ENCODE measurements at regions not wholly inside any gene's neighbourhood (a gene's known extent, or its start where the extent isn't known, plus 50 kb on each side); places are given as distances from the start of the nearest gene placed in this dataset.

DNA sequence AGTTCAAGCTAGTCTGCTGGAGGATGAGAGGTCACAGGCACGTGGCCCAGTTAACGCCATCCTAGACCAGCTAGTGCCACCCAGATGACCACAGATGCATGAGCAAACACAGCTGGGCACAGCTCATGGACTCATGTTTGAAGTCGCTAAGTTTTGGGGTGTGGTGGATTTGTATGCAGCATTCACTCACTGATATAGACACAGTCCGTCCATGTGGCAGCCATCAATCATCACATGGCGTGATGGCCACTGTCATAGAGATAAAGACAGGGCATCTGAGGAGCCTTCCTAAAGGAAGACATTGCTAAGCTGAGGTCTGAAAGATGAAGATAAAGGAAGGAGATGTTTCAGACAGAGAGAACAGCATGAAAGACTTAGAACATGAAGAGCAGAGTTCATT is 154.4 kb upstream of the JAG1 start:
- no peak overlapping the region for H3K4me3 ChIP-seq (ENCODE audit: control insufficient read depth, low read depth, low read length)
- no peak for TF ChIP-seq CTCF (IDR thresholded peaks at IDR 0.05; ENCODE audit: control insufficient read depth, insufficient read depth, low read depth, low read length, missing control alignments)
- DNase-seq (ENCODE audit: low read depth), result no peak

DNA sequence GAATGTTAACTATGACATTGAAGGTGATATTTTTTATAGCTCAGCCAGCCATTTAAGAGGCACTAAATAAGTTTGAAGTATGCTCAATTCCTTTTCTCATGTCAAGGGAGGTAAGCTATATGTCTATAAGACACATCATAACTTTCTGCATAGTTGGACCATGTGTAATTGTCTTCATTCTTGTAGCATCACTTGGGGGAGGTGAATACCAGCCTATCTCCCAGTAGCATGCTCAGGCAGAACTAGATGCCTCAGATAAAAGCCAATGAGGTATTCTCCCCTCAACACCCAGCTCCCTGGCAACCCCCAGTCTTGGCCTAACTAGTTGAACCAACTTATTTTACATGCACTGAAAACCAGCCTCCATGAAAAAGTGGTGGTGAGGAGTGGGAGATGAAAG is 158.3 kb upstream of the JAG1 start:
- no peak for DNase-seq (ENCODE audit: low read depth)
- no peak overlapping the region for H3K4me3 ChIP-seq (ENCODE audit: control insufficient read depth, low read depth, low read length)
- no peak for TF ChIP-seq CTCF (IDR thresholded peaks at IDR 0.05; ENCODE audit: control insufficient read depth, insufficient read depth, low read depth, low read length, missing control alignments)

DNA sequence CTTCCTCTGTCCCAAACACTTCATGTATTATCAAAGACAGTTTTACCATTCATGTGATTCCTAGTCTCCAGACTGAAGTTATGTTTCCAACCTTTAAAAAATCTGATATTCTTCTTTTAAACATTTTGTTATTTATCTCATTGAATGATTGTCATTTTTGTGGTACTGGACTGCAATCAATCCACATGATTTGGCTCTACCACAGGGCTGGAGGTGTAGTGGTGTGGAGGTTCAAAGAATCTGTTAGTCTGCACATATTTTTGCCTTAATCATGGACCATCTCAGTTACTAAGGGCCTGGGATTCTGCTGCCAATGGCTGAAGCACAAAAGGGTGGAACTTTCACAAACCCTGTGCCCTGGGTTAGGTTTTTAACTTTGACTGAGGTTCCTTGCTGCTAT is 164.1 kb upstream of the JAG1 start:
- TF ChIP-seq CTCF (IDR thresholded peaks at IDR 0.05; ENCODE audit: control insufficient read depth, insufficient read depth, low read depth, low read length, missing control alignments), result no peak
- no peak for DNase-seq (ENCODE audit: low read depth)
- no peak overlapping the region for H3K4me3 ChIP-seq (ENCODE audit: control insufficient read depth, low read depth, low read length)

GRCh38 chr20:10842116-10842515 is 168.3 kb upstream of the JAG1 start:
- H3K4me3 ChIP-seq (ENCODE audit: control insufficient read depth, low read depth, low read length), result no peak overlapping the region
- DNase-seq (ENCODE audit: low read depth), result no peak

GRCh38 chr20:10843146-10843711 is 169.4 kb upstream of the JAG1 start:
- DNase-seq (ENCODE audit: low read depth), result no peak
- no peak overlapping the region for H3K4me3 ChIP-seq (ENCODE audit: control insufficient read depth, low read depth, low read length)
- TF ChIP-seq CTCF (IDR thresholded peaks at IDR 0.05; ENCODE audit: control insufficient read depth, insufficient read depth, low read depth, low read length, missing control alignments), result no peak

More at GRCh38 chr20:10842116-10842515, 168.3 kb upstream of the JAG1 start:
- TF ChIP-seq CTCF (IDR thresholded peaks at IDR 0.05; ENCODE audit: control insufficient read depth, insufficient read depth, low read depth, low read length, missing control alignments), result no peak

DNA sequence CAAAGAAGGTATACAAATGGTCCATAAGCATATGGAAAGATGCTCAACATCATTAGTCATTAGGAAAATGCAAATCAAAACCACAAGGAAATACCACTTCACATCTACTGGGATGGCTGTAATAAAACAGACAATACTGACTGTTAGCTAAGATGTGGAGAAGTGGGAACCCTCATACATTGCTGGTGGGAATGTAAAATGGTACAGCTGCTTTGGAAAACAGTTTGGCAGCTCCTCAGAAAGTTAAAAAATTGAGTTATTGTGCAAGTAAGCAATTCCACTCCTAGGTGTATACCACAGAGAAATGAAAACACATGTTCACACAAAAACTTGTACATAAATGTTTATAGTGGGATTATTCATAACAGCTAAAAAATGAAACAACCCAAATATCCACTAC is 173.0 kb upstream of the JAG1 start:
- TF ChIP-seq CTCF (IDR thresholded peaks at IDR 0.05; ENCODE audit: control insufficient read depth, insufficient read depth, low read depth, low read length, missing control alignments), result no peak
- no peak for DNase-seq (ENCODE audit: low read depth)
- no peak overlapping the region for H3K4me3 ChIP-seq (ENCODE audit: control insufficient read depth, low read depth, low read length)

All from AG09309 (cell line).